CD4-positive, alpha-beta T cell (primary cell): ENCODE measurements at regions not wholly inside any gene's neighbourhood (a gene's known extent, or its start where the extent isn't known, plus 50 kb on each side); places are given as distances from the start of the nearest gene placed in this dataset.

Experiments
- ATAC-seq: fragments of 200-7000 bp; cut with Tn5 transposase; one replicate; pipeline ENCODE4 v1.10.0; 2022; ENCODE audit warnings: mild to moderate bottlenecking; ENCODE audit not compliant: poor library complexity
- CTCF ChIA-PET: fragments of 350-600 bp; sonication (Branson Sonifier 250); formaldehyde crosslinking; loops from one replicate; lab custom pipeline; 2021; ENCODE audit warnings: antibody characterized with exemption, inconsistent platforms; lab: Charles Lee
- POLR2A ChIA-PET: fragments of 350-600 bp; sonication (Branson Sonifier 250); formaldehyde crosslinking; loops from one replicate; lab custom pipeline; 2021; ENCODE audit warnings: antibody characterized with exemption, inconsistent platforms; lab: Charles Lee
- DNase-seq, 14 experiments: peaks; one replicate each; pipeline ENCODE4 v3.0.0-alpha.2; 2013 to 2020; ENCODE audit warnings: mixed read lengths in 2 of 14
- H3K27ac ChIP-seq, 2 donors: one replicate each; pipeline versions ENCODE4 v1.5.1 to v1.7.0; 2013; ENCODE audit warnings: low read length in 2 of 2, low read depth in 1 of 2, mild to moderate bottlenecking in 1 of 2
- H3K27me3 ChIP-seq, 2 experiments: 1 replicate in 1 of 2; 2 replicates in 1 of 2; pipeline versions ENCODE4 v1.6.1 to v1.7.0; 2013; ENCODE audit warnings: low read length in 2 of 2, control low read depth in 1 of 2, mild to moderate bottlenecking in 1 of 2, moderate library complexity in 1 of 2; ENCODE audit not compliant: insufficient read depth in 2 of 2, control insufficient read depth in 1 of 2
- H3K36me3 ChIP-seq: one replicate; pipeline ENCODE4 v1.6.1; 2013; ENCODE audit warnings: low read length, control low read depth; ENCODE audit not compliant: insufficient read depth
- H3K4me1 ChIP-seq: one replicate; pipeline ENCODE4 v1.6.1; 2013; ENCODE audit warnings: low read length, control low read depth; ENCODE audit not compliant: insufficient read depth
- H3K4me3 ChIP-seq: one replicate; pipeline ENCODE4 v1.5.1; 2013; ENCODE audit warnings: mild to moderate bottlenecking, low read length, moderate library complexity
- H3K9me3 ChIP-seq, 2 experiments: 1 replicate in 1 of 2; 2 replicates in 1 of 2; pipeline versions ENCODE4 v1.6.1 to v1.7.0; 2013; ENCODE audit warnings: low read length in 2 of 2, mild to moderate bottlenecking in 2 of 2, control low read depth in 1 of 2, moderate library complexity in 1 of 2; ENCODE audit not compliant: control insufficient read depth in 1 of 2, insufficient read depth in 1 of 2
- H3K27ac Mint-ChIP-seq: one replicate; pipeline ENCODE4 v1.8.0; 2020; ENCODE audit warnings: mixed read lengths
- H3K27me3 Mint-ChIP-seq: one replicate; pipeline ENCODE4 v1.8.0; 2021; ENCODE audit warnings: mixed read lengths
- H3K36me3 Mint-ChIP-seq: one replicate; pipeline ENCODE4 v1.8.0; 2021; ENCODE audit warnings: low read depth, mixed read lengths
- H3K4me1 Mint-ChIP-seq: one replicate; pipeline ENCODE4 v1.8.0; 2021; ENCODE audit warnings: low read depth, mixed read lengths
- H3K4me3 Mint-ChIP-seq: one replicate; pipeline ENCODE4 v1.8.0; 2020; ENCODE audit warnings: mild to moderate bottlenecking, mixed read lengths
- H3K9me3 Mint-ChIP-seq: one replicate; pipeline ENCODE4 v1.8.0; 2020; ENCODE audit warnings: mixed read lengths
- intact Hi-C, 2 experiments: fragments of 100-400 bp; cut with DNase I in 1 of 2; cut with micrococcal nuclease in 1 of 2; formaldehyde crosslinking; loops; one replicate each; pipeline versions ENCODE4 v1.15.1 to v1.9.0; 2023 to 2025; cut with DNase I, micrococcal nuclease
- TF ChIP-seq, protein P1 (sequence below): fragments of 200-600 bp; IDR thresholded peaks from one replicate; pipeline ENCODE4 v1.8.0; 2022; ENCODE audit warnings: antibody characterized with exemption, mild to moderate bottlenecking

- H3K4me1 Mint-ChIP-seq = no peaks in the 10 kb centered on the region
- DNase-seq = no peak
- TF ChIP-seq, protein P1, sequence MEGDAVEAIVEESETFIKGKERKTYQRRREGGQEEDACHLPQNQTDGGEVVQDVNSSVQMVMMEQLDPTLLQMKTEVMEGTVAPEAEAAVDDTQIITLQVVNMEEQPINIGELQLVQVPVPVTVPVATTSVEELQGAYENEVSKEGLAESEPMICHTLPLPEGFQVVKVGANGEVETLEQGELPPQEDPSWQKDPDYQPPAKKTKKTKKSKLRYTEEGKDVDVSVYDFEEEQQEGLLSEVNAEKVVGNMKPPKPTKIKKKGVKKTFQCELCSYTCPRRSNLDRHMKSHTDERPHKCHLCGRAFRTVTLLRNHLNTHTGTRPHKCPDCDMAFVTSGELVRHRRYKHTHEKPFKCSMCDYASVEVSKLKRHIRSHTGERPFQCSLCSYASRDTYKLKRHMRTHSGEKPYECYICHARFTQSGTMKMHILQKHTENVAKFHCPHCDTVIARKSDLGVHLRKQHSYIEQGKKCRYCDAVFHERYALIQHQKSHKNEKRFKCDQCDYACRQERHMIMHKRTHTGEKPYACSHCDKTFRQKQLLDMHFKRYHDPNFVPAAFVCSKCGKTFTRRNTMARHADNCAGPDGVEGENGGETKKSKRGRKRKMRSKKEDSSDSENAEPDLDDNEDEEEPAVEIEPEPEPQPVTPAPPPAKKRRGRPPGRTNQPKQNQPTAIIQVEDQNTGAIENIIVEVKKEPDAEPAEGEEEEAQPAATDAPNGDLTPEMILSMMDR = no peak
- intact Hi-C loops = no loop called here
- ChIA-PET POLR2A (no interaction called here), CTCF (no interaction called here)
- no peak overlapping the region for H3K27ac Mint-ChIP-seq
- no peaks in the 10 kb centered on the region for H3K36me3 ChIP-seq
- H3K4me1 ChIP-seq = no peaks in the 10 kb centered on the region
- no peaks in the 10 kb centered on the region for H3K27me3 Mint-ChIP-seq
- no peaks in the 10 kb centered on the region for H3K9me3 Mint-ChIP-seq
- H3K36me3 Mint-ChIP-seq = no peaks in the 10 kb centered on the region
- H3K4me3 Mint-ChIP-seq = no peak overlapping the region
- no peak overlapping the region for H3K27ac ChIP-seq
- no peak overlapping the region for H3K4me3 ChIP-seq
- no peaks in the 10 kb centered on the region for H3K9me3 ChIP-seq
- ATAC-seq = no peak
- H3K27me3 ChIP-seq = no peaks in the 10 kb centered on the region
These were observed 211.0 kb upstream of the RIMS1 start for GRCh38 chr6:71675386-71675785.

DNA sequence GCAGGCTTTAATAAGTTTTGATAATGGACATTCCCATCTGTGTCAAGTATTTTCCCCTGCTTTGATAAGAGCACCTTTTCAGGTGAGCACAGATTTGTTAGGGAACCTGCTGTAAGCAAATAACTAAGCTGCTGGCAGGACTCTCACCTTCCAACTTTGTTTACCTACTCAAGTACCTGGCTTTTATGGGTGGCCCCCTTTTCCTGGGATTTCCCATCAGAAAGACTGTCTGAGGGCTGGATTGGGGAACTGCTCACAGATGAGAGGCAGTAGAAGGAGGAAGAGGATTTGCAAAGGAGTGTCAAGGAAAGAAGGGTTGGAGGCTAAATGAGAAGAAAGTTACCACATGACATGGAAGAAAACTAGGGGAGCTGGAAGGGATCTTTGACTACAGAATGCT, 210.1 kb upstream of the RIMS1 start:
- Histone ChIP-seq H3K27me3 (no peaks in the 10 kb centered on the region), H3K4me1 (no peaks in the 10 kb centered on the region), H3K9me3 (peaks cover 0 to 3% of the 10 kb centered on the region in 2 experiments), H3K36me3 (no peaks in the 10 kb centered on the region), H3K4me3 (no peak overlapping the region), H3K27ac (no peak overlapping the region)
- no peak for ATAC-seq
- Mint-ChIP-seq H3K27me3 (no peaks in the 10 kb centered on the region), H3K27ac (no peak overlapping the region), H3K9me3 (no peaks in the 10 kb centered on the region), H3K4me3 (no peak overlapping the region), H3K4me1 (no peaks in the 10 kb centered on the region), H3K36me3 (no peaks in the 10 kb centered on the region)
- intact Hi-C loops = no loop called here
- no peak for DNase-seq
- TF ChIP-seq, protein P1 = no peak
- ChIA-PET POLR2A (no interaction called here), CTCF (no interaction called here)

DNA sequence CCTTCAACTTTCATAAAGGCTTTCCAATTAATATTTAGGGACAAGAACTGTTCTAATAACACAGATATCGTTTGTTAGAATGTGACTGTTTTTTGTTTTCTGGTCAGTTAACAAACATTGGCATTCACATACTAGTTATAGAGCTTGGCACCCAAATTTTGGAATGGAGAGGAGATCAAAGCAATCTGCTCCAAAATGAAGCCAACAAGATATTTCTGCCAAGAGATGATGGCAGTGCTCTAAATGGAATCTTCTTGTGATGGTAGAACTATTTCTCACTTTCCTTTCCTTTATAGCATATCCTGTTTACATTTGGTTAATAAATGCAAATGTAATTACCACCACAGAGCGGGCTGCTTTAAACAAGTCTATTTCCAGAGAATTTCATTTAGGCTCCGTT, 208.3 kb upstream of the RIMS1 start:
- no peak overlapping the region for H3K27ac Mint-ChIP-seq
- DNase-seq (no peak), ATAC-seq (no peak)
- ChIA-PET POLR2A (no interaction called here), CTCF (no interaction called here)
- no peaks in the 10 kb centered on the region for H3K36me3 Mint-ChIP-seq
- H3K36me3 ChIP-seq = no peaks in the 10 kb centered on the region
- no peaks in the 10 kb centered on the region for H3K27me3 ChIP-seq
- H3K27me3 Mint-ChIP-seq = no peaks in the 10 kb centered on the region
- H3K4me3 ChIP-seq = no peak overlapping the region
- no peaks in the 10 kb centered on the region for H3K4me1 Mint-ChIP-seq
- no peaks in the 10 kb centered on the region for H3K4me1 ChIP-seq
- TF ChIP-seq, protein P1 = no peak
- H3K9me3 Mint-ChIP-seq = no peaks in the 10 kb centered on the region
- intact Hi-C loops = no loop called here
- H3K27ac ChIP-seq = no peak overlapping the region
- H3K9me3 ChIP-seq = peaks cover 0 to 3% of the 10 kb centered on the region in 2 experiments
- no peak overlapping the region for H3K4me3 Mint-ChIP-seq
